ENCODE measurements at regions not wholly inside any gene's neighbourhood (a gene's known extent, or its start where the extent isn't known, plus 50 kb on each side); places are given as distances from the start of the nearest gene placed in this dataset.
"Not testable (repeated sequence)": the region's sequence is repeated elsewhere in the genome, so short reads cannot be mapped to it uniquely, and the experiment has no call there.

- H3K4me3 ChIP-seq; intact Hi-C loops (cut with DNase I); H3K9me3 ChIP-seq; H3K27me3 ChIP-seq (ENCODE audit: insufficient read depth in 3 of 3, low read length in 2 of 3); H3K4me1 ChIP-seq; ATAC-seq; H3K36me3 ChIP-seq (ENCODE audit: insufficient read depth in 1 of 2, low read depth in 1 of 2); H3K27ac ChIP-seq; DNase-seq: not testable (repeated sequence)
These were observed 62.8 kb downstream of the SCP2D1 start for GRCh38 chr20:18876394-18876793.

GRCh38 chr20:18879262-18879661 lies 65.7 kb downstream of the SCP2D1 start:
- no peak overlapping the region for H3K4me3 ChIP-seq
- H3K9me3 ChIP-seq: peaks cover 2% of the 10 kb centered on the region
- no peaks in the 10 kb centered on the region for H3K4me1 ChIP-seq
- H3K27me3 ChIP-seq (ENCODE audit: insufficient read depth in 3 of 3, low read length in 2 of 3): no peaks in the 10 kb centered on the region
- DNase-seq: no peak
- no peak for TF ChIP-seq CTCF (IDR thresholded peaks at IDR 0.05)
- intact Hi-C loops (cut with DNase I): no loop called here
- 64 to 71% (median 65%) methylated on average over 2 of the region's 2 CpGs for WGBS, 3 donors
- H3K27ac ChIP-seq: no peak overlapping the region
- H3K36me3 ChIP-seq (ENCODE audit: insufficient read depth in 1 of 2, low read depth in 1 of 2): no peaks in the 10 kb centered on the region
- no peak for ATAC-seq

GRCh38 chr20:18886756-18887155 lies 73.2 kb downstream of the SCP2D1 start:
- 16 to 35% (median 29%) methylated on average over 1 of the region's 1 CpG for WGBS, 3 donors
- no peak overlapping the region for H3K27ac ChIP-seq
- H3K4me3 ChIP-seq: no peak overlapping the region
- intact Hi-C loops (cut with DNase I): no loop called here
- H3K36me3 ChIP-seq (ENCODE audit: insufficient read depth in 1 of 2, low read depth in 1 of 2): no peaks in the 10 kb centered on the region
- H3K27me3 ChIP-seq (ENCODE audit: insufficient read depth in 3 of 3, low read length in 2 of 3): peaks cover 0 to 4% (median 0%) of the 10 kb centered on the region in 3 donors
- no peak for TF ChIP-seq CTCF (IDR thresholded peaks at IDR 0.05)
- ATAC-seq (no peak), DNase-seq (no peak)
- H3K4me1 ChIP-seq: no peaks in the 10 kb centered on the region
- no peaks in the 10 kb centered on the region for H3K9me3 ChIP-seq

GRCh38 chr20:18901980-18902737 lies 88.6 kb downstream of the SCP2D1 start:
- Histone ChIP-seq H3K36me3 (ENCODE audit: insufficient read depth in 1 of 2, low read depth in 1 of 2) (no peaks in the 10 kb centered on the region), H3K9me3 (no peaks in the 10 kb centered on the region), H3K27me3 (ENCODE audit: insufficient read depth in 3 of 3, low read length in 2 of 3) (no peaks in the 10 kb centered on the region), H3K4me3 (no peak overlapping the region), H3K4me1 (no peaks in the 10 kb centered on the region), H3K27ac (no peak overlapping the region)
- DNase-seq (no peak), ATAC-seq (no peak)
- TF ChIP-seq CTCF (IDR thresholded peaks at IDR 0.05): no peak
- intact Hi-C loops (cut with DNase I): no loop called here
- 76 to 83% (median 78%) methylated on average over 7 of the region's 7 CpGs for WGBS, 3 donors

- intact Hi-C loops (cut with DNase I): no loop called here
- DNase-seq (no peak), ATAC-seq (no peak)
- Histone ChIP-seq H3K9me3 (no peaks in the 10 kb centered on the region), H3K27ac (no peak overlapping the region), H3K4me3 (no peak overlapping the region), H3K36me3 (ENCODE audit: insufficient read depth in 1 of 2, low read depth in 1 of 2) (no peaks in the 10 kb centered on the region), H3K27me3 (ENCODE audit: insufficient read depth in 3 of 3, low read length in 2 of 3) (no peaks in the 10 kb centered on the region), H3K4me1 (no peaks in the 10 kb centered on the region)
- 40 to 58% (median 44%) methylated on average over 4 of the region's 4 CpGs for WGBS, 3 donors
- TF ChIP-seq CTCF (IDR thresholded peaks at IDR 0.05): no peak
These were observed 90.6 kb downstream of the SCP2D1 start for GRCh38 chr20:18904192-18904591.
